Immature natural killer cell (primary cell): ENCODE measurements at regions not wholly inside any gene's neighbourhood (a gene's known extent, or its start where the extent isn't known, plus 50 kb on each side); places are given as distances from the start of the nearest gene placed in this dataset.

Experiments
- DNase-seq, 3 donors: peaks; one replicate each; pipeline ENCODE4 v3.0.0; 2022; ENCODE audit warnings: mixed read lengths in 1 of 3
- H3K27ac Mint-ChIP-seq, 6 donors: one replicate each; pipeline ENCODE4 v1.8.0; 2020; ENCODE audit warnings: mixed read lengths in 6 of 6, mild to moderate bottlenecking in 5 of 6, inconsistent platforms in 4 of 6, moderate library complexity in 3 of 6
- H3K27me3 Mint-ChIP-seq, 3 donors: one replicate each; pipeline ENCODE4 v1.8.0; 2020 to 2021; ENCODE audit warnings: low read depth in 3 of 3, mild to moderate bottlenecking in 3 of 3, mixed read lengths in 3 of 3, moderate library complexity in 3 of 3, inconsistent platforms in 1 of 3
- H3K36me3 Mint-ChIP-seq, 3 donors: one replicate each; pipeline ENCODE4 v1.8.0; 2020; ENCODE audit warnings: mixed read lengths in 3 of 3, inconsistent platforms in 2 of 3, mild to moderate bottlenecking in 2 of 3
- H3K4me1 Mint-ChIP-seq, 2 donors: one replicate each; pipeline ENCODE4 v1.8.0; 2020; ENCODE audit warnings: inconsistent platforms in 2 of 2, mild to moderate bottlenecking in 2 of 2, mixed read lengths in 2 of 2, moderate library complexity in 1 of 2
- H3K4me3 Mint-ChIP-seq, 5 donors: one replicate each; pipeline ENCODE4 v1.8.0; 2020; ENCODE audit warnings: mild to moderate bottlenecking in 5 of 5, mixed read lengths in 5 of 5, inconsistent platforms in 3 of 5, moderate library complexity in 3 of 5
- H3K9me3 Mint-ChIP-seq, 6 donors: one replicate each; pipeline ENCODE4 v1.8.0; 2020; ENCODE audit warnings: mild to moderate bottlenecking in 6 of 6, mixed read lengths in 6 of 6, inconsistent platforms in 4 of 6, moderate library complexity in 3 of 6

GRCh38 chr2:215773728-215774127 is 239.6 kb downstream of the MREG start:
- Mint-ChIP-seq H3K4me1 (no peaks in the 10 kb centered on the region), H3K27me3 (peaks cover 0 to 7% (median 6%) of the 10 kb centered on the region in 3 donors), H3K4me3 (no peak overlapping the region), H3K27ac (no peak overlapping the region), H3K9me3 (peaks cover 0 to 4% (median 0%) of the 10 kb centered on the region in 6 donors), H3K36me3 (no peaks in the 10 kb centered on the region)
- no peak for DNase-seq

GRCh38 chr2:215772634-215773563 is 240.5 kb downstream of the MREG start:
- no peak for DNase-seq
- Mint-ChIP-seq H3K27me3 (peaks cover 3 to 9% (median 7%) of the 10 kb centered on the region in 3 donors), H3K4me3 (no peak overlapping the region), H3K4me1 (no peaks in the 10 kb centered on the region), H3K27ac (no peak overlapping the region), H3K9me3 (peaks cover 0 to 6% (median 0%) of the 10 kb centered on the region in 6 donors), H3K36me3 (no peaks in the 10 kb centered on the region)

GRCh38 chr2:215772003-215772402 is 241.3 kb downstream of the MREG start:
- Mint-ChIP-seq H3K4me1 (no peaks in the 10 kb centered on the region), H3K36me3 (no peaks in the 10 kb centered on the region), H3K9me3 (peaks cover 0 to 4% (median 0%) of the 10 kb centered on the region in 6 donors), H3K27me3 (peaks cover 3 to 11% (median 3%) of the 10 kb centered on the region in 3 donors), H3K27ac (no peak overlapping the region), H3K4me3 (no peak overlapping the region)
- no peak for DNase-seq

- Mint-ChIP-seq H3K27ac (no peak overlapping the region), H3K36me3 (no peaks in the 10 kb centered on the region), H3K27me3 (peaks cover 3 to 5% (median 3%) of the 10 kb centered on the region in 3 donors), H3K4me1 (no peaks in the 10 kb centered on the region), H3K9me3 (peaks cover 0 to 4% (median 0%) of the 10 kb centered on the region in 6 donors), H3K4me3 (no peak overlapping the region)
- no peak for DNase-seq
Observed at GRCh38 chr2:215771241-215771640, 242.1 kb downstream of the MREG start.

GRCh38 chr2:215770668-215771067 is 242.7 kb downstream of the MREG start:
- Mint-ChIP-seq H3K27me3 (peaks cover 3 to 7% (median 3%) of the 10 kb centered on the region in 3 donors), H3K4me1 (no peaks in the 10 kb centered on the region), H3K27ac (no peak overlapping the region), H3K9me3 (peaks cover 0 to 4% (median 0%) of the 10 kb centered on the region in 6 donors), H3K4me3 (no peak overlapping the region), H3K36me3 (no peaks in the 10 kb centered on the region)
- DNase-seq = no peak

GRCh38 chr2:215769246-215769645 is 244.1 kb downstream of the MREG start:
- peaks cover 3 to 8% (median 7%) of the 10 kb centered on the region in 3 donors for H3K27me3 Mint-ChIP-seq
- H3K4me3 Mint-ChIP-seq = no peak overlapping the region

GRCh38 chr2:215767625-215768024 is 245.7 kb downstream of the MREG start:
- Mint-ChIP-seq H3K36me3 (no peaks in the 10 kb centered on the region), H3K27ac (no peak overlapping the region), H3K9me3 (peaks cover 0 to 4% (median 0%) of the 10 kb centered on the region in 6 donors), H3K27me3 (peaks cover 3 to 8% (median 4%) of the 10 kb centered on the region in 3 donors), H3K4me1 (no peaks in the 10 kb centered on the region), H3K4me3 (no peak overlapping the region)
- DNase-seq = no peak

More at GRCh38 chr2:215769246-215769645, 244.1 kb downstream of the MREG start:
- no peaks in the 10 kb centered on the region for H3K36me3 Mint-ChIP-seq
- H3K9me3 Mint-ChIP-seq = peaks cover 0 to 4% (median 0%) of the 10 kb centered on the region in 6 donors
- no peaks in the 10 kb centered on the region for H3K4me1 Mint-ChIP-seq
- no peak overlapping the region for H3K27ac Mint-ChIP-seq
- no peak for DNase-seq

GRCh38 chr2:215765729-215766360 is 247.5 kb downstream of the MREG start:
- no peaks in the 10 kb centered on the region for H3K4me1 Mint-ChIP-seq
- H3K9me3 Mint-ChIP-seq = peaks cover 0 to 4% (median 0%) of the 10 kb centered on the region in 6 donors
- H3K27ac Mint-ChIP-seq = no peak overlapping the region
- peaks cover 3 to 8% (median 6%) of the 10 kb centered on the region in 3 donors for H3K27me3 Mint-ChIP-seq
- H3K36me3 Mint-ChIP-seq = no peaks in the 10 kb centered on the region
- H3K4me3 Mint-ChIP-seq = no peak overlapping the region
- DNase-seq = no peak

GRCh38 chr2:215764441-215765048 is 248.8 kb downstream of the MREG start:
- no peaks in the 10 kb centered on the region for H3K4me1 Mint-ChIP-seq
- no peak for DNase-seq
- H3K9me3 Mint-ChIP-seq = peaks cover 0 to 4% (median 0%) of the 10 kb centered on the region in 6 donors
- no peak overlapping the region for H3K27ac Mint-ChIP-seq
- H3K36me3 Mint-ChIP-seq = no peaks in the 10 kb centered on the region
- H3K4me3 Mint-ChIP-seq = no peak overlapping the region
- peaks cover 3 to 8% (median 8%) of the 10 kb centered on the region in 3 donors for H3K27me3 Mint-ChIP-seq

GRCh38 chr2:215760557-215760956 is 252.8 kb downstream of the MREG start:
- no peak overlapping the region for H3K4me3 Mint-ChIP-seq
- no peak for DNase-seq
- H3K4me1 Mint-ChIP-seq = no peaks in the 10 kb centered on the region
- H3K27ac Mint-ChIP-seq = no peak overlapping the region
- H3K27me3 Mint-ChIP-seq = peaks cover 3 to 7% (median 6%) of the 10 kb centered on the region in 3 donors
- no peaks in the 10 kb centered on the region for H3K36me3 Mint-ChIP-seq
- peaks cover 0 to 1% (median 0%) of the 10 kb centered on the region in 6 donors for H3K9me3 Mint-ChIP-seq

- no peak overlapping the region for H3K4me3 Mint-ChIP-seq
- no peaks in the 10 kb centered on the region for H3K36me3 Mint-ChIP-seq
- peaks cover 0 to 1% (median 0%) of the 10 kb centered on the region in 6 donors for H3K9me3 Mint-ChIP-seq
- H3K27ac Mint-ChIP-seq = no peak overlapping the region
- H3K27me3 Mint-ChIP-seq = peaks cover 3 to 8% (median 7%) of the 10 kb centered on the region in 3 donors
- H3K4me1 Mint-ChIP-seq = no peaks in the 10 kb centered on the region
- no peak for DNase-seq
Observed at GRCh38 chr2:215760091-215760490, 253.3 kb downstream of the MREG start.

GRCh38 chr2:215758691-215759090 is 254.7 kb downstream of the MREG start:
- Mint-ChIP-seq H3K36me3 (no peaks in the 10 kb centered on the region), H3K4me3 (no peak overlapping the region), H3K27me3 (peaks cover 5 to 8% (median 7%) of the 10 kb centered on the region in 3 donors), H3K4me1 (no peaks in the 10 kb centered on the region), H3K27ac (no peak overlapping the region), H3K9me3 (no peaks in the 10 kb centered on the region)
- no peak for DNase-seq

- no peak for DNase-seq
- Mint-ChIP-seq H3K27me3 (peaks cover 5 to 9% (median 5%) of the 10 kb centered on the region in 3 donors), H3K36me3 (no peaks in the 10 kb centered on the region), H3K9me3 (no peaks in the 10 kb centered on the region), H3K4me1 (peaks cover 7 to 8% of the 10 kb centered on the region in 2 donors), H3K4me3 (no peak overlapping the region), H3K27ac (no peak overlapping the region)
Observed at GRCh38 chr2:215756346-215756730, 257.0 kb downstream of the MREG start.
